Peyer's patch (tissue), 4 donors: ENCODE measurements at regions not wholly inside any gene's neighbourhood (a gene's known extent, or its start where the extent isn't known, plus 50 kb on each side); places are given as distances from the start of the nearest gene placed in this dataset.

Source experiments
- POLR2A ChIP-seq, 2 donors: fragments of 450-650 bp; IDR thresholded peaks; one replicate each; pipeline ENCODE4 v1.5.1; 2017; ENCODE audit warnings: antibody characterized with exemption in 2 of 2, mild to moderate bottlenecking in 2 of 2, moderate library complexity in 2 of 2
- TF ChIP-seq, protein P1 (sequence below), 6 experiments: fragments of 450-650 bp in 4 of 6; fragments of 200-600 bp in 2 of 6; sonication (generic) in 1 of 6; IDR thresholded peaks; one replicate each; pipeline ENCODE4 v1.5.1; 2017 to 2019; ENCODE audit warnings: antibody characterized with exemption in 6 of 6, mild to moderate bottlenecking in 3 of 6, moderate library complexity in 1 of 6

- TF ChIP-seq, protein P1, sequence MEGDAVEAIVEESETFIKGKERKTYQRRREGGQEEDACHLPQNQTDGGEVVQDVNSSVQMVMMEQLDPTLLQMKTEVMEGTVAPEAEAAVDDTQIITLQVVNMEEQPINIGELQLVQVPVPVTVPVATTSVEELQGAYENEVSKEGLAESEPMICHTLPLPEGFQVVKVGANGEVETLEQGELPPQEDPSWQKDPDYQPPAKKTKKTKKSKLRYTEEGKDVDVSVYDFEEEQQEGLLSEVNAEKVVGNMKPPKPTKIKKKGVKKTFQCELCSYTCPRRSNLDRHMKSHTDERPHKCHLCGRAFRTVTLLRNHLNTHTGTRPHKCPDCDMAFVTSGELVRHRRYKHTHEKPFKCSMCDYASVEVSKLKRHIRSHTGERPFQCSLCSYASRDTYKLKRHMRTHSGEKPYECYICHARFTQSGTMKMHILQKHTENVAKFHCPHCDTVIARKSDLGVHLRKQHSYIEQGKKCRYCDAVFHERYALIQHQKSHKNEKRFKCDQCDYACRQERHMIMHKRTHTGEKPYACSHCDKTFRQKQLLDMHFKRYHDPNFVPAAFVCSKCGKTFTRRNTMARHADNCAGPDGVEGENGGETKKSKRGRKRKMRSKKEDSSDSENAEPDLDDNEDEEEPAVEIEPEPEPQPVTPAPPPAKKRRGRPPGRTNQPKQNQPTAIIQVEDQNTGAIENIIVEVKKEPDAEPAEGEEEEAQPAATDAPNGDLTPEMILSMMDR (IDR thresholded peaks at IDR 0.05), result no peak
- TF ChIP-seq POLR2A (IDR thresholded peaks at IDR 0.05), result no peak
Observed at GRCh38 chr12:46435029-46435428, 62.5 kb upstream of the SLC38A2 start.
